Peyer's patch (tissue), 4 donors: ENCODE measurements at regions not wholly inside any gene's neighbourhood (a gene's known extent, or its start where the extent isn't known, plus 50 kb on each side); places are given as distances from the start of the nearest gene placed in this dataset.

ENCODE experiments used
- DNase-seq, 3 donors: peaks; one replicate each; pipeline ENCODE4 v3.0.0-alpha.2; 2017 to 2019
- H3K27ac ChIP-seq, 4 donors: fragments of 200-600 bp; sonication (generic); one replicate each; pipeline ENCODE4 v1.5.1; 2016 to 2019
- H3K27me3 ChIP-seq, 2 donors: fragments of 200-600 bp; sonication (generic); one replicate each; pipeline ENCODE4 v1.5.1; 2019
- H3K36me3 ChIP-seq, 3 donors: fragments of 200-600 bp; sonication (generic); one replicate each; pipeline ENCODE4 v1.5.1; 2016 to 2019
- H3K4me1 ChIP-seq, 4 donors: fragments of 200-600 bp; sonication (generic); one replicate each; pipeline ENCODE4 v1.5.1; 2016 to 2019
- H3K4me3 ChIP-seq, 4 donors: fragments of 200-600 bp; sonication (generic); 1 replicate in 3 of 4; 2 replicates in 1 of 4; pipeline ENCODE4 v1.5.1; 2016 to 2019; ENCODE audit warnings: mild to moderate bottlenecking in 1 of 4
- H3K9me3 ChIP-seq, 4 donors: fragments of 200-600 bp; sonication (generic); one replicate each; pipeline ENCODE4 v1.5.1; 2016 to 2019; ENCODE audit warnings: mild to moderate bottlenecking in 1 of 4
- POLR2A ChIP-seq, 2 donors: fragments of 450-650 bp; IDR thresholded peaks; one replicate each; pipeline ENCODE4 v1.5.1; 2017; ENCODE audit warnings: antibody characterized with exemption in 2 of 2, mild to moderate bottlenecking in 2 of 2, moderate library complexity in 2 of 2
- TF ChIP-seq, protein P1 (sequence below), 6 experiments: fragments of 450-650 bp in 4 of 6; fragments of 200-600 bp in 2 of 6; sonication (generic) in 1 of 6; IDR thresholded peaks; one replicate each; pipeline ENCODE4 v1.5.1; 2017 to 2019; ENCODE audit warnings: antibody characterized with exemption in 6 of 6, mild to moderate bottlenecking in 3 of 6, moderate library complexity in 1 of 6

DNA sequence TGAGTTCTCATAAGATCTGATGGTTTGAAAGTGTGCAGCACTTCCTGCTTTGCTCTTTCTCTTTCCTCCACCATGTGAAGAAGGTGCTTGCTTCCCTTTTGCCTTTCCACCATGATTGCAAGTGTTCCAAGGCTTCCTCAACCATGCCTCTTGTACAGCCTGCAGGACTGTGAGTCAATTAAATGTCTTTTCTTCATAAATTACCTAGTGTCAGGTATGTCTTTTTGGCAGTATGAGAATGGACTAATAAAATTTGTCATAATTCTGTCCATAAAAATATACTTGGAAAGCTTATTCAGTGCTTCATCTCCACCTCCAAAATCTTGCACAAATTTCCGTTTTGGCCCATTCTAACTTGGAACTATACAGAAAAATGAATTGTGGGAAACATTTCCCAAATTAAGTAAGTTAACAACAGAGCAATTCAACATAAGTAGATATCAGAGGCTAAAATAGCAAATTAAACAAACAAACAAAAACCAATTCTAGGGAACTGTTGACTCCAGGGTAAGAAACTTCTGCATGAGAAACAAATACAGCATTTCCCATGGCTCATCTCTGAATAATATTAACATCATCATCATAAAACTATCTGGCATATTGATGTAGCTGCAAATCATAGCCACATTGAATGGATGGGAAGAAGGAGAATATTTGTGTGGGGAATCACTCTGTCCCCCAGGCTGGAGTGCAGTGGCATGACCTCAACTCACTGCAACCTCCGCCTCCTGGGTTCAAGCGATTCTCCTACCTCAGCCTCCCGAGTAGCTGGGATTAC, 459.5 kb upstream of the FAR2 start:
- Histone ChIP-seq H3K4me3 (no peak overlapping the region), H3K36me3 (no peaks in the 10 kb centered on the region), H3K27me3 (no peaks in the 10 kb centered on the region), H3K4me1 (no peaks in the 10 kb centered on the region), H3K27ac (no peak overlapping the region), H3K9me3 (no peaks in the 10 kb centered on the region)
- TF ChIP-seq, protein P1, sequence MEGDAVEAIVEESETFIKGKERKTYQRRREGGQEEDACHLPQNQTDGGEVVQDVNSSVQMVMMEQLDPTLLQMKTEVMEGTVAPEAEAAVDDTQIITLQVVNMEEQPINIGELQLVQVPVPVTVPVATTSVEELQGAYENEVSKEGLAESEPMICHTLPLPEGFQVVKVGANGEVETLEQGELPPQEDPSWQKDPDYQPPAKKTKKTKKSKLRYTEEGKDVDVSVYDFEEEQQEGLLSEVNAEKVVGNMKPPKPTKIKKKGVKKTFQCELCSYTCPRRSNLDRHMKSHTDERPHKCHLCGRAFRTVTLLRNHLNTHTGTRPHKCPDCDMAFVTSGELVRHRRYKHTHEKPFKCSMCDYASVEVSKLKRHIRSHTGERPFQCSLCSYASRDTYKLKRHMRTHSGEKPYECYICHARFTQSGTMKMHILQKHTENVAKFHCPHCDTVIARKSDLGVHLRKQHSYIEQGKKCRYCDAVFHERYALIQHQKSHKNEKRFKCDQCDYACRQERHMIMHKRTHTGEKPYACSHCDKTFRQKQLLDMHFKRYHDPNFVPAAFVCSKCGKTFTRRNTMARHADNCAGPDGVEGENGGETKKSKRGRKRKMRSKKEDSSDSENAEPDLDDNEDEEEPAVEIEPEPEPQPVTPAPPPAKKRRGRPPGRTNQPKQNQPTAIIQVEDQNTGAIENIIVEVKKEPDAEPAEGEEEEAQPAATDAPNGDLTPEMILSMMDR (IDR thresholded peaks at IDR 0.05), result no peak
- TF ChIP-seq POLR2A (IDR thresholded peaks at IDR 0.05), result no peak
- no peak for DNase-seq

DNA sequence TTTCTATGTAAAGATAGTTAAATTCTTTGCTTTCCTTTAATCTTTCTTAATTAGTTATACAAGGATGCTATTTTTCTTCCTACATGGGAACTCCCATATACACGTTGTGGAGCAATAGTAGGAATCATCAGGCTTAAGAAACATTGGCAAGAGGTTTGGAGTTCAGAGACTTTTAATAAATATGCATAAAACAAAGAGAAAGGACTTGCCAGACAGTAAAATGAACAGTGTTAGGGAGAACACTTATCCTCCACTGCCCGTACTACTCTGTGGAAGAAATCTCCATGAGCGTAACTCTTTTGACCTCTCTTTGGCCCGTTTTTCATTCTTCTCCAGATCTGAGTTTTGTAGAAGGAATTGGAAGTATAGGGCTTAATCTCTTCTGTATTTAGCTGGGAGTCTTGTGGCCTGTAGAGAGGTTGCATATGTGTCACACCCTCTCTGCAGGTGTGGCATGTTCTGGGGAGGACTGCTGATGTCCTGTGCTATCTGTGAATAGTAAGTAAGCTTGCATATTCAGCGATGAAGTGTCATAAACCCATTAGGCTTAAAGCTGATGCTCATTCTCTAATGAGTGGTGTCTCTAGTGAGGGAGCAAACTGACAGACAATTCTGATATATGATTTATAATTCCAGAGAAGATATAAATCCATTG, 455.4 kb upstream of the FAR2 start:
- no peaks in the 10 kb centered on the region for H3K4me1 ChIP-seq
- no peaks in the 10 kb centered on the region for H3K9me3 ChIP-seq
- no peaks in the 10 kb centered on the region for H3K27me3 ChIP-seq
- H3K36me3 ChIP-seq, result no peaks in the 10 kb centered on the region
- no peak overlapping the region for H3K27ac ChIP-seq
- DNase-seq, result no peak
- no peak overlapping the region for H3K4me3 ChIP-seq
- TF ChIP-seq, protein P1 (IDR thresholded peaks at IDR 0.05), result no peak
- TF ChIP-seq POLR2A (IDR thresholded peaks at IDR 0.05), result no peak

DNA sequence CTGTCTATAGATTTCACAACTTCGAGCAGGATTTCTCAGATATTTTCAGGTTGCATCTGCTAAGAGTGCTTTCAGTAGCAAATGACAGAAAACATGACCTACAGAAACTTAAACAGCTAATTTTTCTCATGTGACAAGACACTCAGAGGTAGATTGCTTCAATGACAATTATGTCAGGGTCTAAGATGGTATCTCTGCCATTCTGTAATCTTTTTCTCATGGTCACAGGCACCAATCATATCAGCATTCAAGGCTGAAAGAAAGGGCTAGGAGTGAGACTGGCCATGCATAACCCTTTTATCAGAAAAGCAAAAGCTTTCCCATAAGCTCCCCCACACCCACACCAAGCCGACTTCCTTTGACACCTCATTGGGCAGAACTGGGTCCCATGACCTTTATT, 450.5 kb upstream of the FAR2 start:
- no peak for TF ChIP-seq POLR2A (IDR thresholded peaks at IDR 0.05)
- TF ChIP-seq, protein P1 (IDR thresholded peaks at IDR 0.05), result no peak
- H3K4me1 ChIP-seq, result no peaks in the 10 kb centered on the region
- H3K4me3 ChIP-seq, result no peak overlapping the region
- H3K27ac ChIP-seq, result no peak overlapping the region
- H3K36me3 ChIP-seq, result no peaks in the 10 kb centered on the region
- H3K9me3 ChIP-seq, result peaks cover 0 to 3% (median 0%) of the 10 kb centered on the region in 4 donors
- no peak for DNase-seq
- H3K27me3 ChIP-seq, result no peaks in the 10 kb centered on the region

DNA sequence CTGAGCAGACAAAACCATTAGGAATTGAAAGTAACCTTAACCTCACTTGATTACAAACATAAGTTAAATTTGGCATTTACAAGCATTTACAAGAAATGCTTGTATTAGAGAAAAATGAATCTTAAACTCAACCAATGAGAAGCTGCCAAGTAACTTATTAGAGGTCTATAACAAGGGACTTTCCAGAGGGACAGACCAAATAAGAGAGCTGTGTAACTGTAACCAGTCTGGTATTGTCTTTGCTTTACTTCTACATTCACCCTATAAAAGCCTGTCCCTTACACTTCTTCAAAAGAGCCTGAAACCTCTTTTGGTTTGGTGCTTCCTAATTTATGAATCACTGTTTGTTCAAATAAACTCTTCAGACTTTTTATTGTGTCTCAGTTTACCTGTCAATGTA, 450.0 kb upstream of the FAR2 start:
- Histone ChIP-seq H3K36me3 (no peaks in the 10 kb centered on the region), H3K9me3 (peaks cover 0 to 3% (median 0%) of the 10 kb centered on the region in 4 donors), H3K27ac (no peak overlapping the region), H3K4me1 (no peaks in the 10 kb centered on the region), H3K27me3 (no peaks in the 10 kb centered on the region), H3K4me3 (no peak overlapping the region)
- DNase-seq, result no peak
- TF ChIP-seq, protein P1 (IDR thresholded peaks at IDR 0.05), result no peak
- no peak for TF ChIP-seq POLR2A (IDR thresholded peaks at IDR 0.05)

DNA sequence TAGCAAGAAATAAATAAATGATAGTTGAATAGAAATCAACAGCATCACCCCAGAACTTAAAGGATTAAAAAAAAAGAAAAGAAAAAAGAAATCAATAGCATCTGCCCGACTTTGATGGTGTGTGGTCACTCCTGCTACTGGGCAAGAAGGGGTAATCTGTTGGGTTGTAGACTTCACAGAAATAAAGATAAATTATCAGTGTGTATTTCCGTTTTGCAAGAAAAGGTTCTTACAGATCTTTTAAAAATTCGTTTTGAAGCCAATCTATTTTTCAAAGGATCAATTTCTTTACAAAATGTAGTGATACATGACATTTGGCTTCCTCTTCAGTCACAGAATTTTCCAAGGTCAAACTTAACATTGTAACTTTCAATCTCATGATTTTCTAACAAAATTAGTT, 448.9 kb upstream of the FAR2 start:
- Histone ChIP-seq H3K4me3 (no peak overlapping the region), H3K27ac (no peak overlapping the region), H3K36me3 (no peaks in the 10 kb centered on the region), H3K27me3 (no peaks in the 10 kb centered on the region), H3K4me1 (no peaks in the 10 kb centered on the region), H3K9me3 (peaks cover 0 to 3% (median 0%) of the 10 kb centered on the region in 4 donors)
- no peak for DNase-seq
- TF ChIP-seq POLR2A (IDR thresholded peaks at IDR 0.05), result no peak
- TF ChIP-seq, protein P1 (IDR thresholded peaks at IDR 0.05), result no peak
